ENCODE measurements at regions not wholly inside any gene's neighbourhood (a gene's known extent, or its start where the extent isn't known, plus 50 kb on each side); places are given as distances from the start of the nearest gene placed in this dataset.

DNA sequence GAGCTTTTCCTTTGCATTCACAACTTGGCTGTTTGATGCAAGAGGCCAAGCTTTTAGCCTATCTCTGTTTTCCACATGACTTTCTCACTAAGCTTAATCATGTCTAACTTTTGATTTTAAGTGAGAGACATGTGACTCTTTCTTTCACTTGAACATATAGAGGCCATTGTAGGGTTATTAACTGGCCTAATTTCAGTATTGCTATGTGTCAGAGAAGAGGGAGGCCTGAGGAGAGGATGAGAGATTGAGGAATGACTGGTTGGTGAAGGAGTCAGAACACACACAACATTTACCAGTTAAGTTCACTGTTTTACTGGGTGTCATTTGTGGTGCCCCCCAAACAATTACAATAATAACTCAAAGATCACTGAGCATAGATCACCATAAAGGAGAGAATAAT lies 193.5 kb downstream of the CYYR1 start:
- no peak overlapping the region for H3K4me3 ChIP-seq (ENCODE audit: low read length)
- DNase-seq (ENCODE audit: low read depth) = no peak
- TF ChIP-seq, protein P1, sequence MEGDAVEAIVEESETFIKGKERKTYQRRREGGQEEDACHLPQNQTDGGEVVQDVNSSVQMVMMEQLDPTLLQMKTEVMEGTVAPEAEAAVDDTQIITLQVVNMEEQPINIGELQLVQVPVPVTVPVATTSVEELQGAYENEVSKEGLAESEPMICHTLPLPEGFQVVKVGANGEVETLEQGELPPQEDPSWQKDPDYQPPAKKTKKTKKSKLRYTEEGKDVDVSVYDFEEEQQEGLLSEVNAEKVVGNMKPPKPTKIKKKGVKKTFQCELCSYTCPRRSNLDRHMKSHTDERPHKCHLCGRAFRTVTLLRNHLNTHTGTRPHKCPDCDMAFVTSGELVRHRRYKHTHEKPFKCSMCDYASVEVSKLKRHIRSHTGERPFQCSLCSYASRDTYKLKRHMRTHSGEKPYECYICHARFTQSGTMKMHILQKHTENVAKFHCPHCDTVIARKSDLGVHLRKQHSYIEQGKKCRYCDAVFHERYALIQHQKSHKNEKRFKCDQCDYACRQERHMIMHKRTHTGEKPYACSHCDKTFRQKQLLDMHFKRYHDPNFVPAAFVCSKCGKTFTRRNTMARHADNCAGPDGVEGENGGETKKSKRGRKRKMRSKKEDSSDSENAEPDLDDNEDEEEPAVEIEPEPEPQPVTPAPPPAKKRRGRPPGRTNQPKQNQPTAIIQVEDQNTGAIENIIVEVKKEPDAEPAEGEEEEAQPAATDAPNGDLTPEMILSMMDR (conservative IDR thresholded peaks at IDR 0.05; ENCODE audit: low read length) = no peak

DNA sequence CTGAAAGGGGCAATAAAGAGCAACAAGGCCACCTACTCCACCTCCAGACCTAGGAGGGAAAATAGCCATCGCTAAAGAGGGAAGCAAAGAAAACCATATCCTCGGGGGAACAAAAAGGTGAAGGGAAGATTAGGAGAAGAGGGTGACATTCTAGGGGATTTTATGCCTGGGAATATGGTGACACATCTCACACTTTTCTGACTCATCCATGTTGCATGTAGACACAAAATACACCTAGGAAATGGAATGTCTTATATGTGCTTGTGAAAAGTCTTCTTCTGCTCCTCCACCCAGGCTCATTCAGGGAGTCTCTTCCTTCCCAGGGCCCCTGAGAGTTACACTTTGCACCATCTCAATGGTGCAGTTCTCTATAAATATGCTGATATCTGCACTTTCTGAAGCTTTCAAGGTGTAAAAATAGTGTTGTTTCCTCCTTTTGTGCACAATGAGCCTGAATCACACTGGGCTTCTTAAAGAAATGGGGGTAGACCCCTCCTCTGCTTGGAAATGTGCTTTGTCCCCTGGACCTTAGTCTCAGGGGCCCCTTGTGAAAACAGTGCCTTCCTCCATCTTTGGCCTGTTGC lies 195.9 kb downstream of the CYYR1 start:
- DNase-seq (ENCODE audit: low read depth) = no peak
- H3K4me3 ChIP-seq (ENCODE audit: low read length) = no peak overlapping the region
- TF ChIP-seq, protein P1 (conservative IDR thresholded peaks at IDR 0.05; ENCODE audit: low read length) = no peak

DNA sequence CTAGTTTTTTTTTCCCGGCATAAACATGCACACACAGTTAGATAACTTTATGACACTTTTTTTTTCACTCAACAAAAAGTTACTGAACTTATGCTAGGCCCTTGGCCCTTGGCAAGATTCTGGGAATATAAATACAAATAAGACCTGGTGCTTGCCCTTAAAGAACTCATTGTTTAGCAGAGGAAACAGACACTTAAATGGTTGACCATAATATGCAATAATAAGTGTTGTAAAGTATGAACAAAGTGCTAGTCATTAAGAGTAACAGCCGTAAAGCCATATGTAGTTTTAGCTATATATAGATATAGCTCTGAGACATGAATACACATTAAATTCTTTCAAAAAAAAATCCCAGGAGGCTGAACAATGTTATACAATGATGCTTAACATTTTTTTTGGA lies 198.3 kb downstream of the CYYR1 start:
- no peak for DNase-seq (ENCODE audit: low read depth)
- no peak overlapping the region for H3K4me3 ChIP-seq (ENCODE audit: low read length)
- TF ChIP-seq, protein P1 (conservative IDR thresholded peaks at IDR 0.05; ENCODE audit: low read length) = no peak

DNA sequence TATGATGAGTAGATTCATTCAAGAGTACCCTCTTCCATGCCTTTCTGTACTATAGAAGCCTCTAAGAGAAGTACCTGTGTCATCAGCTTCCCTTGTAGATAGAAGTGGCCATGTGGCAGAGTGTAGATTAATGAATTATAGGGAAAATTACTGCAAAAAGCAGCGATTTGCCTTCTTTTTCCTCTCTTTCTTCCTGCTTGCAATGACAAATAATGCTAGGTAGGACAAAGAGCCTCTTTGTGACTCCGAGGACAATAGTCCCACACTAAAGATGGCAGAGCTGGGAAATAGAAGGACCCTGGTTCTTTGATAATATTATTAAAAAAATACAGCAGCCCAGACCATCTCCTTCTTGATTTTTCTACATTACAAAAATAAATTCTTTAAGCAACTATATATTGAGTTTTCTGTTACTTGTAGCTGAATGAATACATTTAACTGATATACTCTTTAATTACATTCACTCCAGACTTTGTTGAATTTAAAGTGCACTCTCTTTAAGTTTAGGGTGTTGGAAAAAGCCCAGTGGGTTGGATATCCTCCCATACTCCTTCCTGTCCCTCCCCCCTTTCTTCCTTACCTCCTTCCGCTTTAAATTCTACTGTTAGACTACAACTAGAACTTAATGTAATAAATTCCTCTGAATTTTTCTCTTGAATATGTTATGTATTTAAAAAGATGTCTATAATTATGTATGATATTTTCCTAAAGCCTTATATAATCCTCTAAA lies 198.2 kb upstream of the APP start:
- TF ChIP-seq, protein P1 (conservative IDR thresholded peaks at IDR 0.05; ENCODE audit: low read length) = no peak
- no peak overlapping the region for H3K4me3 ChIP-seq (ENCODE audit: low read length)
- DNase-seq (ENCODE audit: low read depth) = no peak

DNA sequence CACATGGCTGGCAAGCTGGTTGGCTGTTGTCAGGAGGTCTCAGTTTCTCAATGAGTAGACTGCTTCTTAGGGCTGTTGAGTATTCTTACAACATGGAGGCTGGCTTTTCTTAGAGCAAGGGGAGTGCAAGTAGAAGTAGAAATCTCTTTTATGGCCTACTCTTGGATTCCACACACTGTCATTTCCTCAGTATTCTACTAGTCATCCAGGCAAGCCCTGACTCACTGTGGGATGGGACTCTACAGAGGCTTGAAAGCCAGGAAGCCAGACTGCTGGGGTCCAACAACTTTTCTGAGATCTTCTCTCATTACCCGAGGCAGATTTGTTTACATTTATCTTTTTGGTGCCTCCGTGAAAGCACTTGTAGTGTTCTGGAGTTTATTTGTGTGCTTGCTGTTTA lies 196.2 kb upstream of the APP start:
- DNase-seq (ENCODE audit: low read depth) = peak; percentile 22

DNA sequence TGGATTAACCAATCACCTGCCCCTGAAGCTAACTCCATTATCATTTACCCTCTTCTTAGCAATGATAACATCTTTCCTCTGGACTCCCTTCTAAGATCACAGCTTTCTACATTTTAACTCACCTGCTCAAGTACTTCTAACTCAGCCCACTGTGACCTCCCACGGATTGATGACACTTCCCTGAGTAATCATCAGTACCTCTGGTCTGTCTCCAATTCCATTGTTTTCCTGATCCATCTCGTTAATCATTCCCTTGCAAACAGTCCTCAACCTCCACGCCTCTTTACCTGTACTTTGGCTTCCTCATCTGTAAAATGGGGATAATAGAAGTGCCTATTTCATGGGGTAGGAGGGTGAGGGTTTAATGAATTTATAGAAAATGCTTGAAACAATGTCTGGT lies 195.3 kb upstream of the APP start:
- TF ChIP-seq, protein P1 (conservative IDR thresholded peaks at IDR 0.05; ENCODE audit: low read length) = no peak
- DNase-seq (ENCODE audit: low read depth) = no peak
- H3K4me3 ChIP-seq (ENCODE audit: low read length) = no peak overlapping the region

More for the DNA sequence above, 196.2 kb upstream of the APP start:
- no peak overlapping the region for H3K4me3 ChIP-seq (ENCODE audit: low read length)
- TF ChIP-seq, protein P1 (conservative IDR thresholded peaks at IDR 0.05; ENCODE audit: low read length) = no peak

DNA sequence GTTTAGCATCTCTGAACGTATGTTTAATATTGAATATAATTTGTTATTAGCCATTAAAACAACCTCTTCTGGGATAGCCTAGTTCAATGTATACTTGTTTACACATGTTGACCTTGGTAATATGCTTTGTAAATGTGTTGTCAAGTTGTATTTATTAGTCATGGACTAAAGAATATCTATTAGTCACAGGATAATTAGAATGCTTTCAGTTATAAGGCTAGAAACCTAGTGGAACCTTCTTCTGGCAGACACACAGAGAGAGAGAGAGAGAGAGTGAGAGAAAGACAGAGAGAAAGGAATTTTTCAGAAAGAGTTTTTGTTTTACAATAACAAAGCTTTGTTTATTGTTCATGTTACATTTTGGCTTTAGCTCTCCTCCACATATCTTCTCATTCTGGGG lies 181.1 kb upstream of the APP start:
- H3K4me3 ChIP-seq (ENCODE audit: low read length) = no peak overlapping the region
- peak; percentile 2 for DNase-seq (ENCODE audit: low read depth)
- TF ChIP-seq, protein P1 (conservative IDR thresholded peaks at IDR 0.05; ENCODE audit: low read length) = no peak

All from AG10803 (cell line).